ENCODE measurements at regions not wholly inside any gene's neighbourhood (a gene's known extent, or its start where the extent isn't known, plus 50 kb on each side); places are given as distances from the start of the nearest gene placed in this dataset.

DNA sequence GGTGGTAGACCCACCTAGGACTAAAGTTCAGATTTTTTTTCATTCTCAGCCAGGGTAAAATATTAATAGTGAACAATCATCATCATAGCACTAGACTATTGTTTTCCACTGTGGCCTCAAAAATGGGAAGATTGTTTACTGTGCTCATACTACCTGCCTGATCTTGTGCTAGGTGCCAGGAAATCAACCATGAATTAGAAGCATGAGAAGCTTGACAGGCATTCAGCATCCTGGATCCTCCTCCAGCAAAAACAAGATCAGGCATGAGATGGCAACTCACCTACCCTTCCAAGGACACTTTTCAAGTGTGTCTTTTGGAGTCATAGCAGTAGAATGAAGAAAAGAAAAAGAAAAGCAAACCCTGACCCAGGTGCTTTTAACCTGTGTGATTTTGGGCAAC, 174.2 kb downstream of the CYLD start:
- TF ChIP-seq POLR2A (IDR thresholded peaks at IDR 0.05) (no peak), CTCF (IDR thresholded peaks at IDR 0.05) (no peak)
